GM21825 (cell line): ENCODE measurements at regions not wholly inside any gene's neighbourhood (a gene's known extent, or its start where the extent isn't known, plus 50 kb on each side); places are given as distances from the start of the nearest gene placed in this dataset.

Experiments
- ATAC-seq: cut with Tn5 transposase; IDR thresholded peaks from one replicate; pipeline ENCODE4 v1.9.1; 2021; ENCODE audit warnings: mild to moderate bottlenecking, moderate library complexity; ENCODE audit not compliant: unreplicated experiment

DNA sequence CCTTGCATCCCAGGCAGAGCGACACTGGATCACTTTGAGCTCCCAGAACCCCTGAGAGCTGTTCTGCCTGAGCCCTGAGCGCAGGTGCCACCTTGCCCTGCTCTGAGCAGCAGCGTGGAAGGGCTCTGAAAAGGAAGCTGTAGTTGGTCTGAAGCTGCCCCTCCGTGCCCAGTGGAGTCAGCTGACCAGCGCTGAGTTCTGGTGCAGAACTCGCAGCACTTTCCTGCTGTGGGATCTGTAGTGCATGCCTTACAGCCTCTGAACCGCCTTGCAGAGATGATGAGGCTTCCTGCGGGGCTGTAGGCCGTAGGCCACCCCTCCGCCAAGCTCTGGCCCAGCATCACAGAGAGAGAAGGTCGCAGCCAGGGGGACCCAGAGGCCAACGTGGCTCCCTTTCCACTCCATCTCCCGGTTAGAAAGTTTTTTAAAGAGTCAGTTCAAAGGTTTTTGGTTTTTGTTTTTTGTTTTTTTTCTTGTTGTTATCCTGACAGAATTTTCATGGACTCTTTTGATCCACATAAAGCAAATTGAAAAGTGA is 158.3 kb upstream of the CST7 start:
- no peak for ATAC-seq

- no peak for ATAC-seq
Measured at GRCh38 chr20:24791953-24792352, 157.1 kb upstream of the CST7 start.

DNA sequence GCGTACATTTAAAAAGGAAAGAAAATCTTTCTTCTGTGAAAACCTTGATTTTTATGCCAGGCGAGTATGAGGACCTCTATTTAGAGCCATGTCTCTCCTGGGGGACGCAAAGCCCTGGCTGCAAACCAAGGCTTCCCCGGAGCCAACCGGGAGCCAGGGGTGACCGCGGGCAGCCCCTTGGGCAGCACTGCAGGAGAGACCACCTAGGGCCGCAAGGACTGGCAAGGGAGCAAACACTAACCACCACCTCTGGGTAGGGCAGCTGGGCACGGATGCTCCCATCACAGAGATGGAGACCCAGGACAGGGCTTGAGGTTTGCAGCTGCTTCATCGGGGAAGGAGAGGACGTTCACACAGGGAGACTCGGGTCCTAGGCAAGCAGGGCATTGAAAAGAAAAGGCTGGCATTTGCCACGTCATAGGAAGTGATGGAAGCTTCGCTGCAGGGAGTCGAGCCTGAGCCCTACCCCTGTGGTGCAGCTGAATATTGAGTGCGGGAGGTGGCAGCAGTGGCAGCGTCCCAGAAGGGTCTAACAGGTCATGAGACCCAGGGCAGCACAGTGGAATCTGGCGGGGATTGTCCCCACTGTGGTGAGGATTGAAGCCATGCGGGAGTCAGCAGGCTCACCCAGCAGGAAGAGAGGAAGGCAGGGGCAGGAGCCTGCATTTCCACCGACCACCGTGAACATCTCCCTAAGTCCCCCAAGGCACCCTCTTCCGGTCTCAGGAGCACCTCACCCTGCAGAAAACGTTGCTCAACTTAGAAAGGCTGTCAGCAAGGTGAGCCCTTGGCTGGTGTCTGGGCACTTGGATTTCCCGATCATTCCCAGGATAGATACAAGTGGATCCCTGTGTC is 156.2 kb upstream of the CST7 start:
- no peak for ATAC-seq

GRCh38 chr20:24795436-24795835 is 153.6 kb upstream of the CST7 start:
- ATAC-seq = no peak

DNA sequence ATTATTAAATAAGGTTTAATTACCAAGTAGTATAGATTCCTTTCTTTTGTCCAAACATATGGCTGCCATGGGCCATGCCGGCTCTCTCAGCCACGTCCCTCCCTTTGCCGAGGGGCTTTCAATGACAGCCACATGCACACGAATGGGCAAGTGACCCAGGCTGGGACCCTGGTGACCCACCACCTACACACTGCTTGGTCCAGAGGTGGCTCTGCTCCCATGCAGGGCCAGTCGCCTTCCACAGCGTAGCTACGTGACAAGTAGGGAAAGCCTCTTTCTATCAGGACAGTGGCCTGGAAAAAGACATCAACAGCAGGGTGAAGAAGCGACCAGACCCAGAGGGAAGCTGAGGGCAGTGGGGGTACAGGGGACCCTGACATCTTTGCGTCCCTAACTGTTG is 152.8 kb upstream of the CST7 start:
- no peak for ATAC-seq

GRCh38 chr20:24797113-24797512 is 152.0 kb upstream of the CST7 start:
- ATAC-seq = no peak

- ATAC-seq = no peak
Measured at GRCh38 chr20:24797745-24798655, 151.1 kb upstream of the CST7 start.

DNA sequence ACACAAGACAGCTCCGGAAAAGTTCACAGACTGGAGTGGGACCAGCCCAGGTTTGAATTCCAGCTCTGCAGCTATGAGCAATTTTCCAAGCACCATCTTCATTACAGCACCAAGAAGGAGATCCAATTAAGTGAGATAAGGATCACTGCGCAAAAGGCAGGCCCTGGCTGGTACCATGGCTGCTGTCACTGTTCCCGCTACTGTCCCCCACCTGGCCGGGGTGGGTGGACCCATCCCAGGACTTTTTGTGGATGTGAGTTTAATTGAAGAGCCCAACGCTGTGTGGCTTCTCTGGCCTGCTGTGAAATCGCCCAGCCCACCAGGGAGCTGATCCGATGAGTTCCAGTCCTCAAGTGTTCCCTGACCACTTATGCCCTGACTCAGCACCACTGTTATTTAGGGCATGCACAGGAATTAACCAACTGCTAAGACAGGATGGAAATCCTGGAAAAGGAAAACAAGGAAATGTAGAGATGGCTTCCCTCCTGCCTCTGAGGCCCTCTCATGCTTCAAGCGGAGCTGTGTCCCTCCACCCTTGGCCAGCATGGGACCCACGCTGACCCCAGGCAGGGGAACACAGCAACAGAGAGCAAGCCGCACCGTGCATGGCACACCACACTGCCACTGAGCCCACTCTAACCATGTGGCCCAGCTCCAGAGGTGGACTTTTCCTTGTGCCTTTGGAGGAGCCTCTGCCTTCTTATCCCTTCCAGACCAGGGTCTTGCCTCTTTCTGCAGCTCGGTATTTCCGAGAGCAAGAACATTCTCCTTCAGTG is 150.0 kb upstream of the CST7 start:
- no peak for ATAC-seq

GRCh38 chr20:24799971-24800580 is 149.0 kb upstream of the CST7 start:
- no peak for ATAC-seq

GRCh38 chr20:24802286-24802820 is 146.7 kb upstream of the CST7 start:
- ATAC-seq = no peak

DNA sequence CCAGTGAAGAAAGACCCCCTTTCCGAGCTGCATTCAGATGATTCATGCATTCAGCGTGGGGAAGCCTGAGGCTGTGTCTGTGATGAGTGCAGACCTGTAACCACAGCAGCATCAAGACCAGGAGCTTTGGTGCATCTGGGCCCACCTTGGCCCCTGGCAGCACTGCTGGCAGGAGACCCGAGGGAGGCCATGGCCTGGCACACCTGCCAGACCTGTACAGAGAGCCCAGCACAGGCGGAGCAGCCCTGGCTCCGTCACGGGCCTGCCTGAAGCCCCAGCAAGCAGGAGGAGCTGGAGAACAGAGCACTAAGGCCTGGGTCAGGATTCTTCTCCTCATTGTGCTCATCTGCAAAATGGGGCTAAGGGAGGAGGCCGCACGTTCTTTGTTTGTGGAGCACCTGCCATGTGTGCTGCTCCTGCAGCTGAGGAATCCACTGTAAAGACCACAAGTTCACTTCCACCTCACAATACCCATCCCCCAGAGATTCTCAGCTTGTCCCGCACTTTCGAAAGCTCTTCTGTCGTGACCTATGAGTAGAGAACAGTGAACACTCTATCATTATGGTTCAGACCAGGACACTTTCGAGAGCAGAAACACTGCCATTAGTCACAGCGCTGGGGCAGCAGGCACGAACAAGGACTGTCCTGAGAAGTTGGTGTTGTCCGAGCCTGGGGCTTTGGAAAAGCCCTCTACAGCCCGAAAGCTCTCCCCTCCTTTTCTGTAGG is 144.4 kb upstream of the CST7 start:
- ATAC-seq = no peak

GRCh38 chr20:24805456-24806238 is 143.4 kb upstream of the CST7 start:
- ATAC-seq = no peak

DNA sequence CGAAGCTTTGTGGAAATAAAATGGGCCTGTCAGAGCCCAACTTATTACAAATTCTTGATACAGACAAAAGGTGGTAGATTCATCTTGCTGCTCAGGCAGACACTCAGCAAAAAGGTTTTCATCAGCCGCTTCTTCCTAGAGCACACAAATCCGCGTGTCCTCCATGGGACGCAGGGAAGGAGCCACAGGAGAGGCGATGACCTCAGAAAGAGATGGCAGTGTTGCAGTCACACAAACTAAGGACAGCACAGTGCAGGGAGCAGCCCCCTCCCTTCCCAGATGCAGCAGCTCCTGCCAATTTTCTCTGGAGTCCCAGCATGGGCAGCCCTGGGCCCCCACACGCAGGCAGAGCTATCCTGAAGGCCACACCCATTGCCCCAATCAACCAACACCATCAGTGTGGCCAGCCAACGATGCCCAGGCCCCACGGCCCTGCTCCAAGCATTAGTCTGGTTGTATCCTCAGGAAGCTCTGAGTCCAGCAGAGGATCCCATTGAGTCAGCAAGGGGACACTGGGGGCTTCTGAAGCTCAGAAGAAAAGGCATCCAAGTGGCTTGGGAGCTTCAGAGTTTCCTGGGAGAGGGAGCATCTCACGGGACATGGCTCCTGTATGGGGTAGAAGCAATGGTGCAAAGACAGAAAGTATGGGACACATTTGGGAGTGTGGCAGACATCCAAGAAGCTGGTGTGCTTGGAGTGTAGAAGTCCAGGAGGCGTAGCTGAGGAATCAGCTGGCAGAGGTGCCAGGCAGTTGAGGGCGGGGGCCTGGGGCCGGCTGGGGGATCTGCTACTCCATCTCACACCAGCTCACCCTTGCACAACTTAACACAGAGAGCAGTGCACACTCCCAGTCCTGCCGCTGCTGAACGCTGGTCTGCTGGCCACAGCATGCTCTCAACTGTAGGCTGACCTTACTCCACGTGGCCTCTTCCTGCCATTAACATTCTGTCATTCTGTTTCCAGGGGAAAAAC is 142.1 kb upstream of the CST7 start:
- ATAC-seq = no peak

- ATAC-seq = no peak
Measured at GRCh38 chr20:24808616-24809015, 140.5 kb upstream of the CST7 start.

- no peak for ATAC-seq
Measured at GRCh38 chr20:24809606-24810005, 139.5 kb upstream of the CST7 start.

GRCh38 chr20:24810676-24811407 is 138.2 kb upstream of the CST7 start:
- no peak for ATAC-seq

DNA sequence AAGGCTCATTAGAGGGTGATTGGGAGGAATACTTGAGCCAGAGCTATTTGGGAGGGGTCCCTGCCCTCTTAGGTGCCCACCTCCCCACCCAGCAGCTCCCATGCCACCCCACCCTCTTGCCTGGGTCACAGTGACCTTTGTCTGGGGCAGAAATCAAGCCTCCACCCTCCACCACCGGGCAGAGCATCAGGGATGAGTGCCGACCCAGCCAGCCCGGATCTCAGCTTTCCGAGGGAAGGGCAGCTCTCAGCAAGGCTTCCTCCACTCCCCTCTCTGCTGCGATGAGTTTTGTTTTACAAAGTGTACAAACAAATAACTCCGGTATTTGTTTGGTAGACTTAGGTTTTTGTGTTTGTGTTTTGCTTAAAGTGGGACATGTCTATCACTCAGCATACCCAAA is 136.7 kb upstream of the CST7 start:
- ATAC-seq = no peak
